22Rv1 (cell line): ENCODE measurements at regions not wholly inside any gene's neighbourhood (a gene's known extent, or its start where the extent isn't known, plus 50 kb on each side); places are given as distances from the start of the nearest gene placed in this dataset.
A peak's percentile ranks its signal among the peaks of the same experiment; 100 is the strongest.
"Not testable (repeated sequence)": the region's sequence is repeated elsewhere in the genome, so short reads cannot be mapped to it uniquely, and the experiment has no call there.

ENCODE experiments used
- H3K27ac ChIP-seq: fragments of 450-650 bp; 2 replicates; pipeline ENCODE4 v1.5.1; 2017
- CTCF ChIP-seq: fragments of 450-650 bp; IDR thresholded peaks from 2 replicates; pipeline ENCODE4 v1.5.1; 2017; ENCODE audit warnings: mild to moderate bottlenecking
- ZFX ChIP-seq: fragments of 450-650 bp; IDR thresholded peaks from 2 replicates; pipeline ENCODE4 v1.6.1; 2017; ENCODE audit warnings: antibody characterized with exemption, borderline replicate concordance

GRCh38 chr1:761791-762190 lies 75.3 kb upstream of the OR4F16 start:
- not testable (repeated sequence) for H3K27ac ChIP-seq

GRCh38 chr1:771449-771848 lies 85.0 kb upstream of the OR4F16 start:
- H3K27ac ChIP-seq = not testable (repeated sequence)

- peak overlapping the region; percentile 91 for H3K27ac ChIP-seq
These were observed 91.2 kb upstream of the OR4F16 start for GRCh38 chr1:777480-778180.

- TF ChIP-seq CTCF = peak; percentile 52
- peak overlapping the region; percentile 91 for H3K27ac ChIP-seq
These were observed 92.2 kb upstream of the OR4F16 start for GRCh38 chr1:778451-779278.

- H3K27ac ChIP-seq = peak overlapping the region; percentile 91
These were observed 93.2 kb upstream of the OR4F16 start for GRCh38 chr1:779621-780020.

- no peak for TF ChIP-seq CTCF
- TF ChIP-seq ZFX = no peak
- H3K27ac ChIP-seq = no peak overlapping the region
These were observed 102.4 kb upstream of the OR4F16 start for GRCh38 chr1:788835-789234.

GRCh38 chr1:789606-790005 lies 103.2 kb upstream of the OR4F16 start:
- not testable (repeated sequence) for H3K27ac ChIP-seq

- H3K27ac ChIP-seq = not testable (repeated sequence)
These were observed 104.0 kb upstream of the OR4F16 start for GRCh38 chr1:790388-790930.

- H3K27ac ChIP-seq = not testable (repeated sequence)
These were observed 107.9 kb upstream of the OR4F16 start for GRCh38 chr1:794310-794709.

- not testable (repeated sequence) for H3K27ac ChIP-seq
These were observed 108.6 kb upstream of the OR4F16 start for GRCh38 chr1:794918-795584.

- H3K27ac ChIP-seq = not testable (repeated sequence)
These were observed 111.2 kb upstream of the OR4F16 start for GRCh38 chr1:797649-798048.

- H3K27ac ChIP-seq = not testable (repeated sequence)
These were observed 113.9 kb upstream of the OR4F16 start for GRCh38 chr1:800397-800796.

GRCh38 chr1:804378-805115 lies 118.1 kb upstream of the OR4F16 start:
- not testable (repeated sequence) for H3K27ac ChIP-seq

- not testable (repeated sequence) for H3K27ac ChIP-seq
These were observed 118.4 kb upstream of the SAMD11 start for GRCh38 chr1:805310-805709.

GRCh38 chr1:807066-807465 lies 116.7 kb upstream of the SAMD11 start:
- H3K27ac ChIP-seq = not testable (repeated sequence)

GRCh38 chr1:807699-808390 lies 115.9 kb upstream of the SAMD11 start:
- H3K27ac ChIP-seq = not testable (repeated sequence)

GRCh38 chr1:810949-811348 lies 112.8 kb upstream of the SAMD11 start:
- not testable (repeated sequence) for H3K27ac ChIP-seq
